ENCODE measurements at regions not wholly inside any gene's neighbourhood (a gene's known extent, or its start where the extent isn't known, plus 50 kb on each side); places are given as distances from the start of the nearest gene placed in this dataset.
A peak's percentile ranks its signal among the peaks of the same experiment; 100 is the strongest.

DNA sequence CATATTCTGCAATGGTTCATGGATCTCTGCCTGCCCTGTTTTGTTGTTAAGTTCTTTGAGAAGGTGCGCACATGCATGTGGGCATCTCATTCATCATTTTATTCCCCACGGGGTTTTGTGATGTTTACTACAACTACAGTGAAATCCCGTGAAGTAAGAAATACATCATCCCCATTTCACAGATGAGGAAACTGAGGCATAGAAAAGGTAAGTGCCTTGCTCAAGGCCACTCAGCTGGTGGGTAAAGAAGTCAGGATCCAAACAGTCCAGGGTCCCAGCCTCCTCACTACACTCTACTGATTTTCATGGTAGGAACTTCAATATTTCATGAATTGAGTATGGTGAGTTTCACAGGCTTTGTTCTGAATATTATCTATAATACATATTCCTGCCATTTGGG, 72.6 kb downstream of the CYP26A1 start:
- Histone ChIP-seq H3K4me3 (replicated peaks in 1 of 4; ENCODE audit: control extremely low read depth in 1 of 4, insufficient read depth in 1 of 4, low read depth in 3 of 4, low read length in 4 of 4) (no peak overlapping the region), H3K36me3 (ENCODE audit: control insufficient read depth, insufficient read depth, low read length) (no peaks in the 10 kb centered on the region), H2AFZ (ENCODE audit: low read length) (no peak overlapping the region), H3K27ac (ENCODE audit: insufficient read depth, low read length) (no peak overlapping the region), H3K9me3 (ENCODE audit: control insufficient read depth, insufficient read depth, low read depth, low read length) (no peaks in the 10 kb centered on the region), H3K79me2 (ENCODE audit: control insufficient read depth, insufficient read depth, low read length) (no peaks in the 10 kb centered on the region), H4K20me1 (ENCODE audit: control insufficient read depth, extremely low read depth, insufficient read depth, low read length) (no peaks in the 10 kb centered on the region), H3K9ac (ENCODE audit: insufficient read depth, low read length) (no peak overlapping the region), H3K4me2 (ENCODE audit: extremely low read depth, insufficient read depth, low read length) (no peak overlapping the region), H3K27me3 (ENCODE audit: control insufficient read depth, insufficient read depth, low read length) (peaks cover 6% of the 10 kb centered on the region), H3K4me1 (ENCODE audit: control insufficient read depth, extremely low read depth, insufficient read depth, low read length) (no peaks in the 10 kb centered on the region)
- DNase-seq (ENCODE audit: low read depth in 2 of 2): no peak
- TF ChIP-seq EZH2 (IDR thresholded peaks at IDR 0.05; ENCODE audit: low read length, missing control alignments): no peak
- TF ChIP-seq, protein P1, sequence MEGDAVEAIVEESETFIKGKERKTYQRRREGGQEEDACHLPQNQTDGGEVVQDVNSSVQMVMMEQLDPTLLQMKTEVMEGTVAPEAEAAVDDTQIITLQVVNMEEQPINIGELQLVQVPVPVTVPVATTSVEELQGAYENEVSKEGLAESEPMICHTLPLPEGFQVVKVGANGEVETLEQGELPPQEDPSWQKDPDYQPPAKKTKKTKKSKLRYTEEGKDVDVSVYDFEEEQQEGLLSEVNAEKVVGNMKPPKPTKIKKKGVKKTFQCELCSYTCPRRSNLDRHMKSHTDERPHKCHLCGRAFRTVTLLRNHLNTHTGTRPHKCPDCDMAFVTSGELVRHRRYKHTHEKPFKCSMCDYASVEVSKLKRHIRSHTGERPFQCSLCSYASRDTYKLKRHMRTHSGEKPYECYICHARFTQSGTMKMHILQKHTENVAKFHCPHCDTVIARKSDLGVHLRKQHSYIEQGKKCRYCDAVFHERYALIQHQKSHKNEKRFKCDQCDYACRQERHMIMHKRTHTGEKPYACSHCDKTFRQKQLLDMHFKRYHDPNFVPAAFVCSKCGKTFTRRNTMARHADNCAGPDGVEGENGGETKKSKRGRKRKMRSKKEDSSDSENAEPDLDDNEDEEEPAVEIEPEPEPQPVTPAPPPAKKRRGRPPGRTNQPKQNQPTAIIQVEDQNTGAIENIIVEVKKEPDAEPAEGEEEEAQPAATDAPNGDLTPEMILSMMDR (conservative IDR thresholded peaks at IDR 0.05 in 1 of 2, IDR thresholded peaks at IDR 0.05 in 1 of 2; ENCODE audit: low read depth in 1 of 2, low read length in 2 of 2): no peak

DNA sequence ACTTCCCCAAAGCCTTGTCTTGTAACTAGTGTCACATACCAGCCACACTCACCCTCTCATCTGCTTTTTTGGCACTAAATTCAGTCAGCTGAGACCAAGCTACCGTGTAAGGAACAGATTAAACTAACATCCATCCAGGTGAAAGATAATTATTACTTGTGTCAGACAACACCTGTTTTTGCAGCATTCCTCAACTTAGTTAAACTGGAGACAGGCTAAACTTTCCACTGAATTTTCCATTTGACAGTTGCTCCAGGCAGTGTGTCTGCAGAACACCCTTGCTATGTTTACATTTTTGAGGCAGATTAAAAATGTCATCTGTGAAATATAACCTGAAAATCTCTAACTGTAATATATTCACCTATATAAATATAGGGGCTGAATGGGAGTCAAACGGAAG, 73.6 kb downstream of the CYP26A1 start:
- Histone ChIP-seq H3K9ac (ENCODE audit: insufficient read depth, low read length) (no peak overlapping the region), H3K4me3 (replicated peaks in 1 of 4; ENCODE audit: control extremely low read depth in 1 of 4, insufficient read depth in 1 of 4, low read depth in 3 of 4, low read length in 4 of 4) (no peak overlapping the region), H3K27me3 (ENCODE audit: control insufficient read depth, insufficient read depth, low read length) (peaks cover 6% of the 10 kb centered on the region), H3K4me1 (ENCODE audit: control insufficient read depth, extremely low read depth, insufficient read depth, low read length) (peaks cover 3% of the 10 kb centered on the region), H3K79me2 (ENCODE audit: control insufficient read depth, insufficient read depth, low read length) (no peaks in the 10 kb centered on the region), H3K36me3 (ENCODE audit: control insufficient read depth, insufficient read depth, low read length) (no peaks in the 10 kb centered on the region), H4K20me1 (ENCODE audit: control insufficient read depth, extremely low read depth, insufficient read depth, low read length) (no peaks in the 10 kb centered on the region), H3K4me2 (ENCODE audit: extremely low read depth, insufficient read depth, low read length) (no peak overlapping the region), H3K9me3 (ENCODE audit: control insufficient read depth, insufficient read depth, low read depth, low read length) (no peaks in the 10 kb centered on the region), H3K27ac (ENCODE audit: insufficient read depth, low read length) (no peak overlapping the region), H2AFZ (ENCODE audit: low read length) (no peak overlapping the region)
- DNase-seq (ENCODE audit: low read depth in 2 of 2): peak in 1 of 2 donors; percentile 36
- TF ChIP-seq, protein P1 (conservative IDR thresholded peaks at IDR 0.05 in 1 of 2, IDR thresholded peaks at IDR 0.05 in 1 of 2; ENCODE audit: low read depth in 1 of 2, low read length in 2 of 2): no peak
- TF ChIP-seq EZH2 (IDR thresholded peaks at IDR 0.05; ENCODE audit: low read length, missing control alignments): no peak

DNA sequence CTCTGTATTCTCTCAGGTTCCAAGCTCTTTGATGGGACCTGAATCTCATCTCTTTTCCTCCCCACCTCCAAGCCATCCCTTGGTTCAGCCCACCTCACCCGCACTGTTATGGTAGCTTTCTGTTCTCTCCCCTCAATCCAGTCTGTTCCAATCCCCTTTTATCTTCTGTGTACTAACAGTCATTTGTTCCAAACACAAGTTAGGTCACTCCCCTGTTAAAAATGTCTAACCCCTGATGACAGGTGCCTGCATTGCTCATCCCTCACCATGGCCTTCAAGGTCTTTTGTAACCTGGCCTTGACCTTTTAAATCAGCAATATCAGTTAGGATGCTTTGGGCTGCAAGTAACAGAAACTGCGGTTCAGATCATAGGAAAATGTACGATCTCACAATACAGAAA, 74.8 kb downstream of the CYP26A1 start:
- Histone ChIP-seq H3K9me3 (ENCODE audit: control insufficient read depth, insufficient read depth, low read depth, low read length) (no peaks in the 10 kb centered on the region), H3K9ac (ENCODE audit: insufficient read depth, low read length) (no peak overlapping the region), H3K27me3 (ENCODE audit: control insufficient read depth, insufficient read depth, low read length) (peaks cover 6% of the 10 kb centered on the region), H4K20me1 (ENCODE audit: control insufficient read depth, extremely low read depth, insufficient read depth, low read length) (no peaks in the 10 kb centered on the region), H3K4me3 (replicated peaks in 1 of 4; ENCODE audit: control extremely low read depth in 1 of 4, insufficient read depth in 1 of 4, low read depth in 3 of 4, low read length in 4 of 4) (no peak overlapping the region), H3K36me3 (ENCODE audit: control insufficient read depth, insufficient read depth, low read length) (no peaks in the 10 kb centered on the region), H3K4me1 (ENCODE audit: control insufficient read depth, extremely low read depth, insufficient read depth, low read length) (peaks cover 3% of the 10 kb centered on the region), H2AFZ (ENCODE audit: low read length) (no peak overlapping the region), H3K79me2 (ENCODE audit: control insufficient read depth, insufficient read depth, low read length) (no peaks in the 10 kb centered on the region), H3K27ac (ENCODE audit: insufficient read depth, low read length) (no peak overlapping the region), H3K4me2 (ENCODE audit: extremely low read depth, insufficient read depth, low read length) (no peak overlapping the region)
- no peak for DNase-seq (ENCODE audit: low read depth in 2 of 2)
- no peak for TF ChIP-seq EZH2 (IDR thresholded peaks at IDR 0.05; ENCODE audit: low read length, missing control alignments)
- TF ChIP-seq, protein P1 (conservative IDR thresholded peaks at IDR 0.05 in 1 of 2, IDR thresholded peaks at IDR 0.05 in 1 of 2; ENCODE audit: low read depth in 1 of 2, low read length in 2 of 2): no peak
